Endodermal cell (in vitro differentiated cells): ENCODE measurements at regions not wholly inside any gene's neighbourhood (a gene's known extent, or its start where the extent isn't known, plus 50 kb on each side); places are given as distances from the start of the nearest gene placed in this dataset.

ENCODE experiments used
- DNase-seq: peaks from one replicate; pipeline ENCODE4 v3.0.0-alpha.2; 2017
- H3K27ac ChIP-seq: 2 replicates; pipeline ENCODE4 v1.5.1; 2013; ENCODE audit warnings: mild to moderate bottlenecking, low read depth, low read length, moderate library complexity
- H3K27me3 ChIP-seq: 2 replicates; pipeline ENCODE4 v1.6.1; 2013; ENCODE audit warnings: mild to moderate bottlenecking, low read length, moderate library complexity; ENCODE audit not compliant: insufficient read depth, control insufficient read depth, poor library complexity, severe bottlenecking
- H3K36me3 ChIP-seq: 2 replicates; pipeline ENCODE4 v1.7.0; 2013; ENCODE audit warnings: mild to moderate bottlenecking, low read length, moderate library complexity; ENCODE audit not compliant: control insufficient read depth, insufficient read depth
- H3K4me1 ChIP-seq: one replicate; pipeline ENCODE4 v1.7.0; 2013; ENCODE audit warnings: low read length; ENCODE audit not compliant: control insufficient read depth, insufficient read depth
- H3K4me3 ChIP-seq: 2 replicates; pipeline ENCODE4 v1.5.1; 2013; ENCODE audit warnings: mild to moderate bottlenecking, low read length, moderate library complexity
- H3K9ac ChIP-seq: 2 replicates; pipeline ENCODE4 v1.6.1; 2013; ENCODE audit warnings: mild to moderate bottlenecking, low read length, moderate library complexity; ENCODE audit not compliant: poor library complexity, severe bottlenecking; ENCODE audit errors: extremely low read depth
- H3K9me3 ChIP-seq: 2 replicates; pipeline ENCODE4 v1.6.1; 2013; ENCODE audit warnings: mild to moderate bottlenecking, low read length, moderate library complexity; ENCODE audit not compliant: control insufficient read depth
- H3K27ac Mint-ChIP-seq: 2 replicates; pipeline ENCODE4 v1.8.0; 2020; ENCODE audit warnings: mixed read lengths
- H3K27me3 Mint-ChIP-seq: 2 replicates; pipeline ENCODE4 v1.8.0; 2021; ENCODE audit warnings: mild to moderate bottlenecking, mixed read lengths; ENCODE audit not compliant: insufficient read depth
- H3K36me3 Mint-ChIP-seq: 2 replicates; pipeline ENCODE4 v1.8.0; 2020; ENCODE audit warnings: low read depth, mixed read lengths
- H3K4me1 Mint-ChIP-seq: 2 replicates; pipeline ENCODE4 v1.8.0; 2020; ENCODE audit warnings: mixed read lengths
- H3K4me3 Mint-ChIP-seq: 2 replicates; pipeline ENCODE4 v1.8.0; 2020; ENCODE audit warnings: mild to moderate bottlenecking, moderate library complexity, mixed read lengths
- H3K9me3 Mint-ChIP-seq: 2 replicates; pipeline ENCODE4 v1.8.0; 2020; ENCODE audit warnings: mild to moderate bottlenecking, mixed read lengths
- CTCF ChIP-seq: fragments of 200-600 bp; sonication (generic); conservative IDR thresholded peaks from 2 replicates; pipeline ENCODE4 v1.5.0; 2021; ENCODE audit warnings: antibody characterized with exemption, mild to moderate bottlenecking
- WGBS, 2 experiments: methylation state at CpG; one replicate each; pipeline versions ENCODE4 v1.1.5 to v1.1.7; 2013; ENCODE audit warnings: missing lambda C conversion rate in 2 of 2, mixed read lengths in 1 of 2; ENCODE audit not compliant: insufficient coverage in 1 of 2, insufficient read length in 1 of 2; 5-methylcytosine and 5-hydroxymethylcytosine counted together

GRCh38 chr17:6285486-6285885 lies 149.4 kb downstream of the AIPL1 start:
- H3K27me3 Mint-ChIP-seq: peaks cover 4% of the 10 kb centered on the region
- H3K36me3 Mint-ChIP-seq: no peaks in the 10 kb centered on the region
- no peak for TF ChIP-seq CTCF

GRCh38 chr17:6279659-6280058 lies 155.3 kb downstream of the AIPL1 start:
- peak; percentile 90 for TF ChIP-seq CTCF
- WGBS, 2 experiments: 44 to 47% methylated on average over 6 to 7 of the region's 7 CpGs
- Histone ChIP-seq H3K4me3 (no peak overlapping the region), H3K4me1 (no peaks in the 10 kb centered on the region), H3K9ac (no peak overlapping the region), H3K9me3 (no peaks in the 10 kb centered on the region), H3K27me3 (no peaks in the 10 kb centered on the region), H3K27ac (no peak overlapping the region), H3K36me3 (no peaks in the 10 kb centered on the region)
- Mint-ChIP-seq H3K9me3 (peaks cover 6% of the 10 kb centered on the region), H3K4me3 (no peak overlapping the region), H3K4me1 (no peaks in the 10 kb centered on the region), H3K36me3 (no peaks in the 10 kb centered on the region), H3K27me3 (peaks cover 4% of the 10 kb centered on the region), H3K27ac (no peak overlapping the region)
- DNase-seq: peak; percentile 97

More at GRCh38 chr17:6285486-6285885, 149.4 kb downstream of the AIPL1 start:
- no peak for DNase-seq
- peaks cover 6% of the 10 kb centered on the region for H3K9me3 Mint-ChIP-seq
- Histone ChIP-seq H3K4me1 (no peaks in the 10 kb centered on the region), H3K27me3 (no peaks in the 10 kb centered on the region), H3K4me3 (no peak overlapping the region), H3K27ac (no peak overlapping the region), H3K9me3 (no peaks in the 10 kb centered on the region), H3K36me3 (no peaks in the 10 kb centered on the region), H3K9ac (no peak overlapping the region)
- H3K4me3 Mint-ChIP-seq: no peak overlapping the region
- H3K4me1 Mint-ChIP-seq: no peaks in the 10 kb centered on the region
- H3K27ac Mint-ChIP-seq: no peak overlapping the region

- peaks cover 3% of the 10 kb centered on the region for H3K27me3 Mint-ChIP-seq
- no peak overlapping the region for H3K27ac ChIP-seq
- H3K4me3 Mint-ChIP-seq: no peak overlapping the region
- H3K4me3 ChIP-seq: no peak overlapping the region
- no peak overlapping the region for H3K9ac ChIP-seq
- no peaks in the 10 kb centered on the region for H3K9me3 ChIP-seq
- H3K27me3 ChIP-seq: no peaks in the 10 kb centered on the region
- no peaks in the 10 kb centered on the region for H3K4me1 Mint-ChIP-seq
- TF ChIP-seq CTCF: no peak
- H3K9me3 Mint-ChIP-seq: no peaks in the 10 kb centered on the region
- H3K36me3 Mint-ChIP-seq: no peaks in the 10 kb centered on the region
- 97 to 100% methylated on average over 2 to 4 of the region's 4 CpGs for WGBS, 2 experiments
- H3K36me3 ChIP-seq: no peaks in the 10 kb centered on the region
- DNase-seq: no peak
- no peaks in the 10 kb centered on the region for H3K4me1 ChIP-seq
- no peak overlapping the region for H3K27ac Mint-ChIP-seq
Observed at GRCh38 chr17:6278376-6278775, 156.5 kb downstream of the AIPL1 start.
